ENCODE measurements at regions not wholly inside any gene's neighbourhood (a gene's known extent, or its start where the extent isn't known, plus 50 kb on each side); places are given as distances from the start of the nearest gene placed in this dataset.

- no peak for TF ChIP-seq CTCF (IDR thresholded peaks at IDR 0.05; ENCODE audit: poor library complexity, severe bottlenecking)
- TF ChIP-seq TAF1 (IDR thresholded peaks at IDR 0.05; ENCODE audit: low read depth) = no peak
- TF ChIP-seq REST (IDR thresholded peaks at IDR 0.05; ENCODE audit: borderline replicate concordance) = no peak
- no peak for TF ChIP-seq EZH2 (IDR thresholded peaks at IDR 0.05; ENCODE audit: borderline replicate concordance, insufficient read depth, low read length, poor library complexity, severe bottlenecking)
- TF ChIP-seq POLR2AphosphoS5 (IDR thresholded peaks at IDR 0.05) = no peak
- no peak for TF ChIP-seq RAD21 (conservative IDR thresholded peaks at IDR 0.05)
- no peak for TF ChIP-seq MXI1 (conservative IDR thresholded peaks at IDR 0.05; ENCODE audit: poor library complexity, severe bottlenecking)
Measured at GRCh38 chr11:120020981-120021380, 116.9 kb downstream of the TRIM29 start.
